ENCODE measurements at regions not wholly inside any gene's neighbourhood (a gene's known extent, or its start where the extent isn't known, plus 50 kb on each side); places are given as distances from the start of the nearest gene placed in this dataset.

DNA sequence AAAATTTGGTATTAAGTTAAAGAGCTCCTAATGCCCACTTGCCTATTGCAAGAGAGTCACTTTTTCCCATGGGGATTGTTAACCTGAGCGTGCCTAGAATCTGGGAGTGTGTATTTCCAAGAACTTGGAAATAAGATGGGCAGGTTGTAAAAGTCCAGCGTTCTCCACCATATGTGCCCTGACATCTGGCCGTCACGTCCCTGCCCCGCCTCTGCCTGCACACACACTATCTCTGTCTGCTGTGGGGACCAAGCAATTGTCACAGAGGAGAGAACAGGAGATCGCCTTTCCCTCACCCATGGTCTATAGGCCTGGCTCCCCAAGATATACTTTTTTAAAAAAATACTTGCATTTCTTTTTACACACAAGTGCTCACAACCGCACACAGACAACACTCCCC is 396.5 kb upstream of the PFKP start (continued):
- TF ChIP-seq, protein P1, sequence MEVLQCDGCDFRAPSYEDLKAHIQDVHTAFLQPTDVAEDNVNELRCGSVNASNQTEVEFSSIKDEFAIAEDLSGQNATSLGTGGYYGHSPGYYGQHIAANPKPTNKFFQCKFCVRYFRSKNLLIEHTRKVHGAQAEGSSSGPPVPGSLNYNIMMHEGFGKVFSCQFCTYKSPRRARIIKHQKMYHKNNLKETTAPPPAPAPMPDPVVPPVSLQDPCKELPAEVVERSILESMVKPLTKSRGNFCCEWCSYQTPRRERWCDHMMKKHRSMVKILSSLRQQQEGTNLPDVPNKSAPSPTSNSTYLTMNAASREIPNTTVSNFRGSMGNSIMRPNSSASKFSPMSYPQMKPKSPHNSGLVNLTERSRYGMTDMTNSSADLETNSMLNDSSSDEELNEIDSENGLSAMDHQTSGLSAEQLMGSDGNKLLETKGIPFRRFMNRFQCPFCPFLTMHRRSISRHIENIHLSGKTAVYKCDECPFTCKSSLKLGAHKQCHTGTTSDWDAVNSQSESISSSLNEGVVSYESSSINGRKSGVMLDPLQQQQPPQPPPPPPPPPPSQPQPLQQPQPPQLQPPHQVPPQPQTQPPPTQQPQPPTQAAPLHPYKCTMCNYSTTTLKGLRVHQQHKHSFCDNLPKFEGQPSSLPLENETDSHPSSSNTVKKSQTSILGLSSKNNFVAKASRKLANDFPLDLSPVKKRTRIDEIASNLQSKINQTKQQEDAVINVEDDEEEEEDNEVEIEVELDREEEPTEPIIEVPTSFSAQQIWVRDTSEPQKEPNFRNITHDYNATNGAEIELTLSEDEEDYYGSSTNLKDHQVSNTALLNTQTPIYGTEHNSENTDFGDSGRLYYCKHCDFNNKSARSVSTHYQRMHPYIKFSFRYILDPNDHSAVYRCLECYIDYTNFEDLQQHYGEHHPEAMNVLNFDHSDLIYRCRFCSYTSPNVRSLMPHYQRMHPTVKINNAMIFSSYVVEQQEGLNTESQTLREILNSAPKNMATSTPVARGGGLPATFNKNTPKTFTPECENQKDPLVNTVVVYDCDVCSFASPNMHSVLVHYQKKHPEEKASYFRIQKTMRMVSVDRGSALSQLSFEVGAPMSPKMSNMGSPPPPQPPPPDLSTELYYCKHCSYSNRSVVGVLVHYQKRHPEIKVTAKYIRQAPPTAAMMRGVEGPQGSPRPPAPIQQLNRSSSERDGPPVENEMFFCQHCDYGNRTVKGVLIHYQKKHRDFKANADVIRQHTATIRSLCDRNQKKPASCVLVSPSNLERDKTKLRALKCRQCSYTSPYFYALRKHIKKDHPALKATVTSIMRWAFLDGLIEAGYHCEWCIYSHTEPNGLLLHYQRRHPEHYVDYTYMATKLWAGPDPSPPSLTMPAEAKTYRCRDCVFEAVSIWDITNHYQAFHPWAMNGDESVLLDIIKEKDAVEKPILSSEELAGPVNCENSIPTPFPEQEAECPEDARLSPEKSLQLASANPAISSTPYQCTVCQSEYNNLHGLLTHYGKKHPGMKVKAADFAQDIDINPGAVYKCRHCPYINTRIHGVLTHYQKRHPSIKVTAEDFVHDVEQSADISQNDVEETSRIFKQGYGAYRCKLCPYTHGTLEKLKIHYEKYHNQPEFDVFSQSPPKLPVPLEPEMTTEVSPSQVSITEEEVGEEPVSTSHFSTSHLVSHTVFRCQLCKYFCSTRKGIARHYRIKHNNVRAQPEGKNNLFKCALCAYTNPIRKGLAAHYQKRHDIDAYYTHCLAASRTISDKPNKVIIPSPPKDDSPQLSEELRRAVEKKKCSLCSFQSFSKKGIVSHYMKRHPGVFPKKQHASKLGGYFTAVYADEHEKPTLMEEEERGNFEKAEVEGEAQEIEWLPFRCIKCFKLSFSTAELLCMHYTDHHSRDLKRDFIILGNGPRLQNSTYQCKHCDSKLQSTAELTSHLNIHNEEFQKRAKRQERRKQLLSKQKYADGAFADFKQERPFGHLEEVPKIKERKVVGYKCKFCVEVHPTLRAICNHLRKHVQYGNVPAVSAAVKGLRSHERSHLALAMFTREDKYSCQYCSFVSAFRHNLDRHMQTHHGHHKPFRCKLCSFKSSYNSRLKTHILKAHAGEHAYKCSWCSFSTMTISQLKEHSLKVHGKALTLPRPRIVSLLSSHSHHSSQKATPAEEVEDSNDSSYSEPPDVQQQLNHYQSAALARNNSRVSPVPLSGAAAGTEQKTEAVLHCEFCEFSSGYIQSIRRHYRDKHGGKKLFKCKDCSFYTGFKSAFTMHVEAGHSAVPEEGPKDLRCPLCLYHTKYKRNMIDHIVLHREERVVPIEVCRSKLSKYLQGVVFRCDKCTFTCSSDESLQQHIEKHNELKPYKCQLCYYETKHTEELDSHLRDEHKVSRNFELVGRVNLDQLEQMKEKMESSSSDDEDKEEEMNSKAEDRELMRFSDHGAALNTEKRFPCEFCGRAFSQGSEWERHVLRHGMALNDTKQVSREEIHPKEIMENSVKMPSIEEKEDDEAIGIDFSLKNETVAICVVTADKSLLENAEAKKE (CRISPR knock-in tag; IDR thresholded peaks at IDR 0.05): no peak
- TF ChIP-seq ETS1 (IDR thresholded peaks at IDR 0.05) (no peak), CREB1 (CRISPR knock-in tag; IDR thresholded peaks at IDR 0.05; ENCODE audit: low read depth) (no peak), ZNF331 (CRISPR knock-in tag; IDR thresholded peaks at IDR 0.05; ENCODE audit: low read depth) (no peak), STAT1 (IDR thresholded peaks at IDR 0.05; ENCODE audit: unreplicated experiment) (no peak), CTCF (conservative IDR thresholded peaks at IDR 0.05; ENCODE audit: low read depth in 2 of 2) (no peak), NANOG (IDR thresholded peaks at IDR 0.05; ENCODE audit: borderline replicate concordance) (no peak), POLR2AphosphoS5 (IDR thresholded peaks at IDR 0.05; ENCODE audit: low read depth) (no peak), EZH2phosphoT487 (IDR thresholded peaks at IDR 0.05; ENCODE audit: unreplicated experiment) (no peak), ZNF114 (CRISPR knock-in tag; IDR thresholded peaks at IDR 0.05) (no peak)
